ENCODE measurements at regions not wholly inside any gene's neighbourhood (a gene's known extent, or its start where the extent isn't known, plus 50 kb on each side); places are given as distances from the start of the nearest gene placed in this dataset.

- no TSS peak for BruUV-seq (replicated peaks)
- DNase-seq (ENCODE audit: low read depth, low spot score) (no peak), ATAC-seq (no peak)
- intact Hi-C loops (cut with micrococcal nuclease; ENCODE audit: unreplicated experiment) = no loop called here
- ChIA-PET POLR2A (no interaction called here), CTCF (interaction anchor here (0.6 kb wide), 1 partner anchor 163 kb away, joined by 6 read pairs; no protein-coding TSS in a partner anchor)
- H3K36me3 ChIP-seq (ENCODE audit: control insufficient read depth, insufficient read depth, low read length) = no peaks in the 10 kb centered on the region
- H3K27ac ChIP-seq (ENCODE audit: low read length) = no peak overlapping the region
- no peak for TF ChIP-seq TCF7L2 (IDR thresholded peaks at IDR 0.05; ENCODE audit: low read depth, low read length)
- TF ChIP-seq, protein P1, sequence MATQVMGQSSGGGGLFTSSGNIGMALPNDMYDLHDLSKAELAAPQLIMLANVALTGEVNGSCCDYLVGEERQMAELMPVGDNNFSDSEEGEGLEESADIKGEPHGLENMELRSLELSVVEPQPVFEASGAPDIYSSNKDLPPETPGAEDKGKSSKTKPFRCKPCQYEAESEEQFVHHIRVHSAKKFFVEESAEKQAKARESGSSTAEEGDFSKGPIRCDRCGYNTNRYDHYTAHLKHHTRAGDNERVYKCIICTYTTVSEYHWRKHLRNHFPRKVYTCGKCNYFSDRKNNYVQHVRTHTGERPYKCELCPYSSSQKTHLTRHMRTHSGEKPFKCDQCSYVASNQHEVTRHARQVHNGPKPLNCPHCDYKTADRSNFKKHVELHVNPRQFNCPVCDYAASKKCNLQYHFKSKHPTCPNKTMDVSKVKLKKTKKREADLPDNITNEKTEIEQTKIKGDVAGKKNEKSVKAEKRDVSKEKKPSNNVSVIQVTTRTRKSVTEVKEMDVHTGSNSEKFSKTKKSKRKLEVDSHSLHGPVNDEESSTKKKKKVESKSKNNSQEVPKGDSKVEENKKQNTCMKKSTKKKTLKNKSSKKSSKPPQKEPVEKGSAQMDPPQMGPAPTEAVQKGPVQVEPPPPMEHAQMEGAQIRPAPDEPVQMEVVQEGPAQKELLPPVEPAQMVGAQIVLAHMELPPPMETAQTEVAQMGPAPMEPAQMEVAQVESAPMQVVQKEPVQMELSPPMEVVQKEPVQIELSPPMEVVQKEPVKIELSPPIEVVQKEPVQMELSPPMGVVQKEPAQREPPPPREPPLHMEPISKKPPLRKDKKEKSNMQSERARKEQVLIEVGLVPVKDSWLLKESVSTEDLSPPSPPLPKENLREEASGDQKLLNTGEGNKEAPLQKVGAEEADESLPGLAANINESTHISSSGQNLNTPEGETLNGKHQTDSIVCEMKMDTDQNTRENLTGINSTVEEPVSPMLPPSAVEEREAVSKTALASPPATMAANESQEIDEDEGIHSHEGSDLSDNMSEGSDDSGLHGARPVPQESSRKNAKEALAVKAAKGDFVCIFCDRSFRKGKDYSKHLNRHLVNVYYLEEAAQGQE (IDR thresholded peaks at IDR 0.05; ENCODE audit: insufficient read depth in 1 of 2, low read depth in 2 of 2, low read length in 1 of 2) = no peak
- no peak for TF ChIP-seq POLR2AphosphoS5 (IDR thresholded peaks at IDR 0.05; ENCODE audit: low read depth, low read length)
- H3K9me3 ChIP-seq (ENCODE audit: control insufficient read depth, insufficient read depth, low read depth, low read length) = no peaks in the 10 kb centered on the region
- no peaks in the 10 kb centered on the region; the same call in 1 of the 2 replicates for H3K4me1 ChIP-seq (ENCODE audit: control insufficient read depth, insufficient read depth, low read length)
- no peaks in the 10 kb centered on the region for H3K27me3 ChIP-seq (ENCODE audit: control insufficient read depth, insufficient read depth, low read length)
- H3K4me3 ChIP-seq (ENCODE audit: low read depth in 2 of 2, low read length in 2 of 2) = no peak overlapping the region
- in situ Hi-C loops (cut with HindIII; ENCODE audit: low pct_unique_long_range_greater_than_20kb, low sequenced_read_pairs) = no loop called here
Measured at GRCh38 chr6:21968411-21968810, 328.4 kb downstream of the PRL start.

DNA sequence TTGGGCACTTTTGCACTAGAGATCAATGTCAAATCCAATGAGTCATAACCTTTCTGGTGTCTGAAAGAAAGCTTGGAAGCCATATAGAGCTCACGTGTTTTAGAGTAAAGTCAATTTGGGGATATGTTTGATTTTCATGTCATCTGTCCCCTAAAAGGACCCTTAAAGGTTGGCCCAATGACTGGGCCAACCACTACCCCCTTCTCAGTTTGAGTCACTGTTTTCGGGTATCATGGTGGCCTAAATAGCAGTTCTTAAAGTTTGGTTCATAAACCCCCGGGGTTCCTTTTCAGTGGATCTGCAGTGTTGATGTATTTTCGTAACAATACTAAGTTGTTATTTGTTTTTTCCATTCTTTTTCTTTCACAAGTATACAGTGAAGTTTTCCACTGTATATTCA is 327.6 kb downstream of the PRL start:
- TF ChIP-seq, protein P1 (IDR thresholded peaks at IDR 0.05; ENCODE audit: insufficient read depth in 1 of 2, low read depth in 2 of 2, low read length in 1 of 2) = no peak
- TF ChIP-seq CTCF (IDR thresholded peaks at IDR 0.05) = no peak
- no peak for TF ChIP-seq TCF7L2 (IDR thresholded peaks at IDR 0.05; ENCODE audit: low read depth, low read length)
- TF ChIP-seq POLR2AphosphoS5 (IDR thresholded peaks at IDR 0.05; ENCODE audit: low read depth, low read length) = no peak
- no peak for TF ChIP-seq SIN3A (IDR thresholded peaks at IDR 0.05; ENCODE audit: borderline replicate concordance, insufficient read depth, low read depth, low read length)
- in situ Hi-C loops (cut with HindIII; ENCODE audit: low pct_unique_long_range_greater_than_20kb, low sequenced_read_pairs) = no loop called here
- intact Hi-C loops (cut with micrococcal nuclease; ENCODE audit: unreplicated experiment) = no loop called here

More for the DNA sequence above, 327.6 kb downstream of the PRL start:
- POLR2A ChIA-PET = no interaction called here
- Histone ChIP-seq H3K4me3 (ENCODE audit: low read depth in 2 of 2, low read length in 2 of 2) (no peak overlapping the region), H3K27ac (ENCODE audit: low read length) (no peak overlapping the region), H3K36me3 (ENCODE audit: control insufficient read depth, insufficient read depth, low read length) (no peaks in the 10 kb centered on the region), H3K9me3 (ENCODE audit: control insufficient read depth, insufficient read depth, low read depth, low read length) (no peaks in the 10 kb centered on the region), H3K4me1 (ENCODE audit: control insufficient read depth, insufficient read depth, low read length) (no peaks in the 10 kb centered on the region; the same call in 1 of the 2 replicates), H3K27me3 (ENCODE audit: control insufficient read depth, insufficient read depth, low read length) (no peaks in the 10 kb centered on the region)
- CTCF ChIA-PET = interaction anchor here (0.6 kb wide), 1 partner anchor 162 kb away, joined by 6 read pairs; no protein-coding TSS in a partner anchor
- DNase-seq (ENCODE audit: low read depth, low spot score) (no peak), ATAC-seq (no peak)
- BruUV-seq (replicated peaks) = no TSS peak
